Fibroblast of lung (primary cell): ENCODE measurements at regions not wholly inside any gene's neighbourhood (a gene's known extent, or its start where the extent isn't known, plus 50 kb on each side); places are given as distances from the start of the nearest gene placed in this dataset.

Source experiments
- CTCF ChIP-seq, 2 donors: IDR thresholded peaks in 1 of 2; conservative IDR thresholded peaks in 1 of 2; 1 replicate in 1 of 2; 2 replicates in 1 of 2; pipeline ENCODE4 v1.5.1; 2011 to 2012; ENCODE audit warnings: low read length in 2 of 2, control low read depth in 1 of 2, inconsistent platforms in 1 of 2, low read depth in 1 of 2, mild to moderate bottlenecking in 1 of 2
- EZH2 ChIP-seq: IDR thresholded peaks from 2 replicates; pipeline ENCODE4 v1.5.1; 2012; ENCODE audit warnings: low read length, control low read depth, mild to moderate bottlenecking; ENCODE audit errors: missing control alignments

- no peak for TF ChIP-seq EZH2
- TF ChIP-seq CTCF (conservative IDR thresholded peaks at IDR 0.05 in 1 of 2, IDR thresholded peaks at IDR 0.05 in 1 of 2; ENCODE audit: low read depth in 1 of 2, low read length in 2 of 2) = no peak
These were observed 405.3 kb downstream of the TLE4 start for GRCh38 chr9:79977074-79977435.
